Endothelial cell of umbilical vein (primary cell): ENCODE measurements at regions not wholly inside any gene's neighbourhood (a gene's known extent, or its start where the extent isn't known, plus 50 kb on each side); places are given as distances from the start of the nearest gene placed in this dataset.

Source experiments
- BruUV-seq: library from RNA; stranded (reverse); fragments of 400-500 nt; replicated peaks from 2 replicates; lab custom pipeline; 2021; lab: Mats Ljungman, UMichigan
- CTCF ChIA-PET: fragments of 300-600, 350-600 bp; sonication (Branson Sonifier 250); formaldehyde crosslinking; loops from one replicate; lab custom pipeline; 2021; ENCODE audit warnings: antibody characterized with exemption, inconsistent platforms; lab: Charles Lee
- POLR2A ChIA-PET: fragments of 300-600, 350-600 bp; sonication (Branson Sonifier 250); formaldehyde crosslinking; loops from one replicate; lab custom pipeline; 2021; ENCODE audit warnings: antibody characterized with exemption, inconsistent platforms; lab: Charles Lee
- DNase-seq: peaks from one replicate; pipeline ENCODE4 v3.0.0-alpha.2; 2011; ENCODE audit warnings: low read depth, low spot score
- FAIRE-seq: peaks from 2 replicates; lab custom pipeline; 2011; peaks lifted over from hg19 to GRCh38; lab: Jason Lieb, UNC
- H2AFZ ChIP-seq: 2 replicates; pipeline ENCODE4 v1.6.0; 2012; ENCODE audit warnings: low read depth, low read length, control low read depth, inconsistent platforms
- H3K27ac ChIP-seq: 2 replicates; pipeline ENCODE4 v1.5.1; 2011; ENCODE audit warnings: low read depth, mild to moderate bottlenecking, control low read depth, low read length, moderate library complexity; ENCODE audit not compliant: insufficient read depth
- H3K27me3 ChIP-seq, 2 experiments: 2 replicates each; pipeline versions ENCODE4 v1.6.0 to v1.6.1; 2011; ENCODE audit warnings: low read length in 2 of 2, mixed read lengths in 1 of 2; ENCODE audit not compliant: control insufficient read depth in 2 of 2, insufficient read depth in 2 of 2
- H3K36me3 ChIP-seq, 2 experiments: 2 replicates in 1 of 2; 3 replicates in 1 of 2; pipeline ENCODE4 v1.5.1; 2011; ENCODE audit warnings: low read length in 2 of 2, mild to moderate bottlenecking in 1 of 2, moderate library complexity in 1 of 2; ENCODE audit not compliant: control insufficient read depth in 2 of 2, insufficient read depth in 2 of 2; ENCODE audit errors: extremely low read depth in 1 of 2
- H3K4me1 ChIP-seq: 3 replicates; pipeline ENCODE4 v1.5.1; 2011; ENCODE audit warnings: mild to moderate bottlenecking, low read length; ENCODE audit not compliant: control insufficient read depth, insufficient read depth; ENCODE audit errors: extremely low read depth
- H3K4me2 ChIP-seq: 2 replicates; pipeline ENCODE4 v1.6.1; 2011; ENCODE audit warnings: low read length, control low read depth, mixed read lengths; ENCODE audit not compliant: insufficient read depth
- H3K4me3 ChIP-seq, 3 experiments: fragments of 200-600 bp in 1 of 3; sonication (generic), shearing (Covaris generic) in 1 of 3; replicated peaks in 1 of 3; 2 replicates each; pipeline ENCODE4 v1.5.1; 2011 to 2016; ENCODE audit warnings: control low read depth in 3 of 3, low read length in 3 of 3, mild to moderate bottlenecking in 2 of 3, inconsistent platforms in 1 of 3, low read depth in 1 of 3, moderate library complexity in 1 of 3; ENCODE audit not compliant: insufficient read depth in 1 of 3
- H3K79me2 ChIP-seq: 2 replicates; pipeline ENCODE4 v1.6.0; 2012; ENCODE audit warnings: low read length, inconsistent platforms; ENCODE audit not compliant: control insufficient read depth, insufficient read depth
- H3K9ac ChIP-seq: replicated peaks from 2 replicates; pipeline ENCODE3; 2011; ENCODE audit warnings: low read length, control low read depth; ENCODE audit not compliant: insufficient read depth; ENCODE audit errors: extremely low read depth
- H3K9me1 ChIP-seq: replicated peaks from 3 replicates; pipeline ENCODE4 v1.6.0; 2011; ENCODE audit warnings: mild to moderate bottlenecking, low read length; ENCODE audit not compliant: control insufficient read depth, insufficient read depth; ENCODE audit errors: extremely low read depth
- H3K9me3 ChIP-seq: replicated peaks from 2 replicates; pipeline ENCODE4 v1.5.1; 2012; ENCODE audit warnings: low read length, inconsistent platforms; ENCODE audit not compliant: control insufficient read depth, insufficient read depth
- H4K20me1 ChIP-seq: replicated peaks from 2 replicates; pipeline ENCODE3; 2011; ENCODE audit warnings: mild to moderate bottlenecking, low read length; ENCODE audit not compliant: control insufficient read depth, insufficient read depth; ENCODE audit errors: extremely low read depth
- EZH2 ChIP-seq: IDR thresholded peaks from 2 replicates; pipeline ENCODE4 v1.6.1; 2012; ENCODE audit warnings: borderline replicate concordance, low read depth, mild to moderate bottlenecking, moderate library complexity, low read length, inconsistent platforms; ENCODE audit not compliant: severe bottlenecking
- GATA2 ChIP-seq: IDR thresholded peaks from 2 replicates; pipeline ENCODE4 v1.7.0; 2011; ENCODE audit warnings: low read depth, mild to moderate bottlenecking, moderate library complexity, mixed read lengths, low read length; ENCODE audit not compliant: insufficient read length, insufficient read depth
- POLR2A ChIP-seq: IDR thresholded peaks from 2 replicates; pipeline ENCODE4 v1.6.1; 2012; ENCODE audit warnings: low read depth, mild to moderate bottlenecking, control low read depth, low read length
- POLR2AphosphoS5 ChIP-seq: IDR thresholded peaks from 2 replicates; pipeline ENCODE4 v1.6.1; 2012; ENCODE audit warnings: low read depth, mild to moderate bottlenecking, control low read depth, low read length, moderate library complexity; ENCODE audit not compliant: insufficient read depth
- dilution Hi-C: fragments of 300-500 bp; cut with MboI; formaldehyde crosslinking; loops from one replicate; pipeline ENCODE4 v1.15.0; 2019; ENCODE audit warnings: low sequenced_read_pairs; ENCODE audit not compliant: extremely low pct_ligation_motif_present
- intact Hi-C: fragments of 100-400 bp; cut with micrococcal nuclease; formaldehyde crosslinking; loops from one replicate; pipeline ENCODE4 v1.10.0; 2022
- TF ChIP-seq, protein P1 (sequence below): IDR thresholded peaks from 2 replicates; pipeline ENCODE4 v1.6.1; 2011; ENCODE audit not compliant: insufficient read depth, insufficient read length

- Histone ChIP-seq H3K27me3 (no peaks in the 10 kb centered on the region), H3K27ac (no peak overlapping the region), H3K4me3 (no peak overlapping the region), H3K9me3 (no peaks in the 10 kb centered on the region), H3K36me3 (no peaks in the 10 kb centered on the region), H3K4me1 (no peaks in the 10 kb centered on the region), H3K4me2 (no peak overlapping the region), H3K9me1 (no peaks in the 10 kb centered on the region), H2AFZ (no peak overlapping the region), H4K20me1 (no peaks in the 10 kb centered on the region), H3K9ac (no peak overlapping the region), H3K79me2 (no peaks in the 10 kb centered on the region)
- intact Hi-C loops (no loop called here), dilution Hi-C loops (no loop called here)
- POLR2A ChIA-PET, result no interaction called here
- no TSS peak for BruUV-seq
- FAIRE-seq (no peak), DNase-seq (no peak)
- TF ChIP-seq GATA2 (no peak), POLR2AphosphoS5 (no peak), POLR2A (no peak), EZH2 (no peak)
- CTCF ChIA-PET, result no interaction called here
These were observed 391.1 kb downstream of the TNS1 start for GRCh38 chr2:217611626-217612127.

DNA sequence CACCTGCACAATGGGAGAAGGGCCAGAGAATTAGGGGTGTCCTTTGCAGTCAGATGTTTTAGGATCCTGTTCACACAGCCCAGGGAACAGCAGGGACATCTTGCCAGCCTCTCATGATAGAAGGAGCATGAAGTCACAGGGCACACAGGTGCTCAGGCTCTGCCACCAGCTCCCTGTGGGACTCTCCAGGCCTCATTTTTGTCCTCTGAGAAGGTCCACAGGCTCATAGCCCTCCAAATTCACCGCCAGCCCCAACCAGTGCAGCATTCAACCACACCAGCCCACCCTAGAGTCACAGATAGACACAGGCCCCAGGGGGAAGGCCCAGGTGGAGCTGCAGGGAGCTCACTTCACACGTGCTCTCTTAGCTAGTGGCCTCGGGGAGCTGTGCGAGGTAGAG, 391.7 kb downstream of the TNS1 start:
- no peak overlapping the region for H3K4me3 ChIP-seq
- H3K9me1 ChIP-seq, result no peaks in the 10 kb centered on the region

More for the DNA sequence above, 391.7 kb downstream of the TNS1 start:
- Histone ChIP-seq H4K20me1 (no peaks in the 10 kb centered on the region), H2AFZ (no peak overlapping the region), H3K9me3 (no peaks in the 10 kb centered on the region), H3K27me3 (no peaks in the 10 kb centered on the region), H3K27ac (no peak overlapping the region), H3K4me1 (no peaks in the 10 kb centered on the region), H3K79me2 (no peaks in the 10 kb centered on the region), H3K9ac (no peak overlapping the region), H3K36me3 (no peaks in the 10 kb centered on the region), H3K4me2 (no peak overlapping the region)
- intact Hi-C loops, result no loop called here
- POLR2A ChIA-PET, result no interaction called here
- CTCF ChIA-PET, result no interaction called here
- BruUV-seq, result no TSS peak
- FAIRE-seq, result no peak
- dilution Hi-C loops, result no loop called here
- DNase-seq, result no peak
- TF ChIP-seq, protein P1, sequence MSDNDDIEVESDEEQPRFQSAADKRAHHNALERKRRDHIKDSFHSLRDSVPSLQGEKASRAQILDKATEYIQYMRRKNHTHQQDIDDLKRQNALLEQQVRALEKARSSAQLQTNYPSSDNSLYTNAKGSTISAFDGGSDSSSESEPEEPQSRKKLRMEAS, result no peak
